Inflammatory macrophage treated with lipopolysaccharide for 4 hours (primary cell): ENCODE measurements at regions not wholly inside any gene's neighbourhood (a gene's known extent, or its start where the extent isn't known, plus 50 kb on each side); places are given as distances from the start of the nearest gene placed in this dataset.

ENCODE experiments used
- DNase-seq: peaks from one replicate; pipeline ENCODE4 v3.0.0-alpha.2; 2020

GRCh38 chr6:114605656-114606055 lies 262.8 kb upstream of the HS3ST5 start:
- DNase-seq, result no peak

- DNase-seq, result no peak
These were observed 257.6 kb upstream of the HS3ST5 start for GRCh38 chr6:114600381-114600780.

- DNase-seq, result no peak
These were observed 252.8 kb upstream of the HS3ST5 start for GRCh38 chr6:114595591-114595990.

GRCh38 chr6:114595186-114595585 lies 252.4 kb upstream of the HS3ST5 start:
- no peak for DNase-seq

GRCh38 chr6:114592506-114592905 lies 249.7 kb upstream of the HS3ST5 start:
- DNase-seq, result no peak

GRCh38 chr6:114588726-114589125 lies 245.9 kb upstream of the HS3ST5 start:
- no peak for DNase-seq

- DNase-seq, result no peak
These were observed 243.5 kb upstream of the HS3ST5 start for GRCh38 chr6:114586298-114586697.

GRCh38 chr6:114581293-114581692 lies 238.5 kb upstream of the HS3ST5 start:
- DNase-seq, result no peak

GRCh38 chr6:114580882-114581281 lies 238.1 kb upstream of the HS3ST5 start:
- no peak for DNase-seq

- DNase-seq, result no peak
These were observed 236.7 kb upstream of the HS3ST5 start for GRCh38 chr6:114579486-114579885.

GRCh38 chr6:114577109-114577508 lies 234.3 kb upstream of the HS3ST5 start:
- DNase-seq, result no peak

GRCh38 chr6:114576330-114576729 lies 233.5 kb upstream of the HS3ST5 start:
- DNase-seq, result no peak

GRCh38 chr6:114569669-114570068 lies 226.8 kb upstream of the HS3ST5 start:
- DNase-seq, result no peak

GRCh38 chr6:114564302-114564933 lies 221.6 kb upstream of the HS3ST5 start:
- DNase-seq, result no peak

GRCh38 chr6:114559419-114559818 lies 216.6 kb upstream of the HS3ST5 start:
- DNase-seq, result no peak

- no peak for DNase-seq
These were observed 215.3 kb upstream of the HS3ST5 start for GRCh38 chr6:114558153-114558552.

GRCh38 chr6:114556846-114557488 lies 214.1 kb upstream of the HS3ST5 start:
- DNase-seq, result no peak

- DNase-seq, result no peak
These were observed 207.5 kb upstream of the HS3ST5 start for GRCh38 chr6:114550316-114550715.

- DNase-seq, result no peak
These were observed 200.9 kb upstream of the HS3ST5 start for GRCh38 chr6:114543696-114544095.

GRCh38 chr6:114541794-114542193 lies 199.0 kb upstream of the HS3ST5 start:
- no peak for DNase-seq

- DNase-seq, result no peak
These were observed 195.2 kb upstream of the HS3ST5 start for GRCh38 chr6:114537977-114538376.

- DNase-seq, result no peak
These were observed 192.0 kb upstream of the HS3ST5 start for GRCh38 chr6:114534813-114535212.

GRCh38 chr6:114524081-114524480 lies 181.3 kb upstream of the HS3ST5 start:
- no peak for DNase-seq

GRCh38 chr6:114523508-114523907 lies 180.7 kb upstream of the HS3ST5 start:
- DNase-seq, result no peak

GRCh38 chr6:114521926-114522325 lies 179.1 kb upstream of the HS3ST5 start:
- no peak for DNase-seq
